ENCODE measurements at regions not wholly inside any gene's neighbourhood (a gene's known extent, or its start where the extent isn't known, plus 50 kb on each side); places are given as distances from the start of the nearest gene placed in this dataset.

DNA sequence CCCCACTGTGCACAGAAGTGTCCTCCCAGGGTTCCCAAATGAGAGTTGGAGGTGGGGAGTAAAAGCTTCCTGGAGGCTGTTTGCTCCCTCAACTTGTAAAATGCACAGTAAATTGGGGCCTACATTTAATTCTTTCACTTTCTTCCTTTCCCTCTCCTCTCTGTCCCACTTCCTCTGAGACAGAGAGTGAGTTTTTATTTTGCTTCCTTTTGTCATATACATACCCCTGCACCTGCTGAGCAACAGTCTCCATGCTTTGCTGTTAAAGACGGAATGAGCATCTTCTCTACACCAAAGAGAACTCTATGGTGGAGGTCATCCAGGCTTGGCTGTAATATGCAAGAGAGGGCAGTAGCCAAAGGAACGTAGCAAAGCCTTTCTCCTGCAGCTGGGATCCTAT lies 79.3 kb upstream of the VAV3 start:
- dilution Hi-C loops (cut with MboI; ENCODE audit: extremely low pct_ligation_motif_present, low sequenced_read_pairs): no loop called here
- FAIRE-seq (no peak), DNase-seq (ENCODE audit: low read depth, low spot score) (no peak)
- no peaks in the 10 kb centered on the region for H3K79me2 ChIP-seq (ENCODE audit: control insufficient read depth, insufficient read depth, low read length)
- H3K4me1 ChIP-seq (ENCODE audit: control insufficient read depth, extremely low read depth, insufficient read depth, low read length): peaks cover 29% of the 10 kb centered on the region
- no peak for TF ChIP-seq EZH2 (IDR thresholded peaks at IDR 0.05; ENCODE audit: low read length)
- TF ChIP-seq CTCF (optimal IDR thresholded peaks at IDR 0.05 in 1 of 3, IDR thresholded peaks at IDR 0.05 in 1 of 3, conservative IDR thresholded peaks at IDR 0.05 in 1 of 3; ENCODE audit: extremely low read depth in 1 of 3, insufficient read depth in 2 of 3, low read length in 3 of 3): no peak
- H3K9ac ChIP-seq (ENCODE audit: control insufficient read depth, extremely low read depth, insufficient read depth, low read length): no peak overlapping the region
- no peak overlapping the region for H2AFZ ChIP-seq (ENCODE audit: control insufficient read depth, low read length)
- no peaks in the 10 kb centered on the region for H4K20me1 ChIP-seq (ENCODE audit: control insufficient read depth, extremely low read depth, insufficient read depth, low read length)
- no peaks in the 10 kb centered on the region for H3K27me3 ChIP-seq (ENCODE audit: control insufficient read depth, extremely low read depth, insufficient read depth, low read length)
- no peaks in the 10 kb centered on the region for H3K36me3 ChIP-seq (ENCODE audit: control insufficient read depth in 2 of 2, extremely low read depth in 1 of 2, insufficient read depth in 2 of 2, low read length in 2 of 2)
- no peak overlapping the region for H3K4me2 ChIP-seq (ENCODE audit: control insufficient read depth, extremely low read depth, insufficient read depth, low read depth, low read length)
- no peaks in the 10 kb centered on the region for H3K9me1 ChIP-seq (ENCODE audit: control insufficient read depth, extremely low read depth, insufficient read depth, low read length)
- H3K27ac ChIP-seq (ENCODE audit: control insufficient read depth, insufficient read depth, low read length): no peak overlapping the region
- H3K4me3 ChIP-seq (ENCODE audit: control insufficient read depth in 2 of 3, extremely low read depth in 1 of 3, insufficient read depth in 2 of 3, low read depth in 1 of 3, low read length in 3 of 3): no peak overlapping the region
- H3K9me3 ChIP-seq (ENCODE audit: control insufficient read depth, low read depth, low read length): no peaks in the 10 kb centered on the region

GRCh38 chr1:108043707-108044106 lies 78.7 kb upstream of the VAV3 start:
- DNase-seq (ENCODE audit: low read depth, low spot score) (no peak), FAIRE-seq (no peak)
- Histone ChIP-seq H3K36me3 (ENCODE audit: control insufficient read depth in 2 of 2, extremely low read depth in 1 of 2, insufficient read depth in 2 of 2, low read length in 2 of 2) (no peaks in the 10 kb centered on the region), H3K9me3 (ENCODE audit: control insufficient read depth, low read depth, low read length) (no peaks in the 10 kb centered on the region), H3K4me2 (ENCODE audit: control insufficient read depth, extremely low read depth, insufficient read depth, low read depth, low read length) (no peak overlapping the region), H3K27ac (ENCODE audit: control insufficient read depth, insufficient read depth, low read length) (no peak overlapping the region), H3K4me3 (ENCODE audit: control insufficient read depth in 2 of 3, extremely low read depth in 1 of 3, insufficient read depth in 2 of 3, low read depth in 1 of 3, low read length in 3 of 3) (no peak overlapping the region), H3K27me3 (ENCODE audit: control insufficient read depth, extremely low read depth, insufficient read depth, low read length) (no peaks in the 10 kb centered on the region), H3K79me2 (ENCODE audit: control insufficient read depth, insufficient read depth, low read length) (no peaks in the 10 kb centered on the region), H3K9me1 (ENCODE audit: control insufficient read depth, extremely low read depth, insufficient read depth, low read length) (no peaks in the 10 kb centered on the region), H3K9ac (ENCODE audit: control insufficient read depth, extremely low read depth, insufficient read depth, low read length) (no peak overlapping the region), H2AFZ (ENCODE audit: control insufficient read depth, low read length) (no peak overlapping the region), H3K4me1 (ENCODE audit: control insufficient read depth, extremely low read depth, insufficient read depth, low read length) (peaks cover 29% of the 10 kb centered on the region), H4K20me1 (ENCODE audit: control insufficient read depth, extremely low read depth, insufficient read depth, low read length) (no peaks in the 10 kb centered on the region)
- dilution Hi-C loops (cut with MboI; ENCODE audit: extremely low pct_ligation_motif_present, low sequenced_read_pairs): no loop called here
- TF ChIP-seq CTCF (optimal IDR thresholded peaks at IDR 0.05 in 1 of 3, IDR thresholded peaks at IDR 0.05 in 1 of 3, conservative IDR thresholded peaks at IDR 0.05 in 1 of 3; ENCODE audit: extremely low read depth in 1 of 3, insufficient read depth in 2 of 3, low read length in 3 of 3) (no peak), EZH2 (IDR thresholded peaks at IDR 0.05; ENCODE audit: low read length) (no peak)

Measured in keratinocyte (primary cell).